ENCODE measurements at regions not wholly inside any gene's neighbourhood (a gene's known extent, or its start where the extent isn't known, plus 50 kb on each side); places are given as distances from the start of the nearest gene placed in this dataset.
A peak's percentile ranks its signal among the peaks of the same experiment; 100 is the strongest.

DNA sequence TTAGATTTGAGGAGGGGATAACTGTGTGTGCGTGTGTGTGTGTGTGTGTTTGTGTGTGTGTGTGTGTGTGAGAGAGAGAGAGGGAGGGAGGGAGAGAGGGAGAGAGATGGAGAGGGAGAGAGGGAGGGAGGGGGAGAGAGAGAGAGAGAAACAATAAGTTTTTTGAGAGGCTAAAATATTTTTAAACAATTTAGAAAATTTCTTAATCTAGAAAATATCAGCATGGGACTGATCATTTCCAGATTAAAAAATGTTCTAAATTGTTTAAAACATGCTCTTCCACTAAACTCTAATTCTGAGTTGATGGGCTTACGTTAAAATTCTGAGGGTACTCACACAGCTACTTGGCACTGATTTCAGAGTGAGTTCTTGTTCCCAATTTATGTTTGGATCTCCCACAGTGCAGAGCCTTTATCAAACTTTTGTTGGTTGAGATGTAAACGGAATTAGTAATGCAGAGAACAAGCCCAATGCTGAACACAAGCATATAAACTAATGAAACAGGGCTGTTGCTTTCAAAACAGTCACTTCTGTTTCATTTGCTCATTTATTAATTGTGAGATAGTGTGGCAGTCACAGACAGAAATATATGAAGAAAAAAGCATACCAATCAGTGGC, 73.4 kb upstream of the RGS2 start:
- TF ChIP-seq, protein P1, sequence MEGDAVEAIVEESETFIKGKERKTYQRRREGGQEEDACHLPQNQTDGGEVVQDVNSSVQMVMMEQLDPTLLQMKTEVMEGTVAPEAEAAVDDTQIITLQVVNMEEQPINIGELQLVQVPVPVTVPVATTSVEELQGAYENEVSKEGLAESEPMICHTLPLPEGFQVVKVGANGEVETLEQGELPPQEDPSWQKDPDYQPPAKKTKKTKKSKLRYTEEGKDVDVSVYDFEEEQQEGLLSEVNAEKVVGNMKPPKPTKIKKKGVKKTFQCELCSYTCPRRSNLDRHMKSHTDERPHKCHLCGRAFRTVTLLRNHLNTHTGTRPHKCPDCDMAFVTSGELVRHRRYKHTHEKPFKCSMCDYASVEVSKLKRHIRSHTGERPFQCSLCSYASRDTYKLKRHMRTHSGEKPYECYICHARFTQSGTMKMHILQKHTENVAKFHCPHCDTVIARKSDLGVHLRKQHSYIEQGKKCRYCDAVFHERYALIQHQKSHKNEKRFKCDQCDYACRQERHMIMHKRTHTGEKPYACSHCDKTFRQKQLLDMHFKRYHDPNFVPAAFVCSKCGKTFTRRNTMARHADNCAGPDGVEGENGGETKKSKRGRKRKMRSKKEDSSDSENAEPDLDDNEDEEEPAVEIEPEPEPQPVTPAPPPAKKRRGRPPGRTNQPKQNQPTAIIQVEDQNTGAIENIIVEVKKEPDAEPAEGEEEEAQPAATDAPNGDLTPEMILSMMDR (conservative IDR thresholded peaks at IDR 0.05; ENCODE audit: low read depth) = no peak
- no peak for DNase-seq (ENCODE audit: low spot score)
- POLR2A ChIA-PET (ENCODE audit: low non-redundant PET) = no interaction called here
- CTCF ChIA-PET = no interaction called here
- no peak overlapping the region for H3K27ac ChIP-seq

DNA sequence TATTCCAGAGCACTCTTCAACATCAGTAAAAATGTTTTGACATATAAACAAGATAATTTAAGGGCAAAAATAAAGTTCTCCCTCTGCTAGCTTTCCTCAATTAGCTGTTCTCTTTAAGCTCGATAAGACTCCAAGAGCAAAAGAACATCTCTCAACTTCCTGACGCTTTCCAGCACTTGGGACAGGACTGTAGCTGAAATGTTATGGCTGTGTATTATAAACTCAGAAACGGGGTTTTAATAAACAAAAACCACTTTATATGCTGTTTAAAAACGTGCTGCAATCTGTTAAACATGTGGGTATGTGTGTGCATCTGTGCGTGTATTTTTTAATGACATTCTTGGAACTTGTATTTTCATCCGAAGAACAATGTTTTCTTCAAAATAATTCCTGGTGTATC, 71.5 kb upstream of the RGS2 start:
- DNase-seq (ENCODE audit: low spot score) = no peak
- CTCF ChIA-PET = no interaction called here
- TF ChIP-seq, protein P1 (conservative IDR thresholded peaks at IDR 0.05; ENCODE audit: low read depth) = no peak
- no peak overlapping the region for H3K27ac ChIP-seq
- POLR2A ChIA-PET (ENCODE audit: low non-redundant PET) = no interaction called here

DNA sequence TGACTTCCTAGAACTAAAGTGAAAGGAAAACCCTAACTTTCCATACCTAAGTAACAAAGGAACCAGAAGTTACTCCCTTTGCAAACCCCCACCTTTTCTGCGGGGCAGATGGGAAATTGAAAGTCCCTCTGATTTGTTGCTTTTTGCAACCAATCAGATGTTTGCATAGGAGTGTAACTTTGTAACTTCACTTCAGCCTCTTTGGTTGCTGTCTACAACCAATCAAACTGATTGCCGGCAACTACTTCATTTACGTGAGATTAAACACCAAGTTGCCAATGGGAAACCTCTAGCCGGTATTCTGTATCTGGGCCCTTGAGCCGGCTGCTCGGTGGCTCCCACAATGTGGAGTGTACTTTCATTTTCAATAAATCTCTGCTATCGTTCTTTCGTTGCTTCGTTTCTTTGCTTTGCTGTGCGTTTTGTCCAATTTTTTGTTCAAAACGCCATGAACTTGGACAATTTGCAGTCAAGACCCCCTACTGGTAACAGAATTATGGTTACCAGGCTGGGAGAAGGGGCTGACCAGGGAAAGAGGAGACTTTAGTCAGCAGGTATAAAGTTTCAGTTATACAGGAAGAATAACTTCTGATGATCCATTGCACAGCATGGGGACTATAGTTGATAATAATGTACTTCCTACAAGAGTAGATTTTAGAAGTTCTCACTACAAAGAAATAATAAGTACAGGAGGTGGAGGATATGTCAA, 69.2 kb upstream of the RGS2 start:
- TF ChIP-seq, protein P1 (conservative IDR thresholded peaks at IDR 0.05; ENCODE audit: low read depth) = no peak
- ChIA-PET POLR2A (ENCODE audit: low non-redundant PET) (no interaction called here), CTCF (no interaction called here)
- DNase-seq (ENCODE audit: low spot score) = no peak
- H3K27ac ChIP-seq = no peak overlapping the region

DNA sequence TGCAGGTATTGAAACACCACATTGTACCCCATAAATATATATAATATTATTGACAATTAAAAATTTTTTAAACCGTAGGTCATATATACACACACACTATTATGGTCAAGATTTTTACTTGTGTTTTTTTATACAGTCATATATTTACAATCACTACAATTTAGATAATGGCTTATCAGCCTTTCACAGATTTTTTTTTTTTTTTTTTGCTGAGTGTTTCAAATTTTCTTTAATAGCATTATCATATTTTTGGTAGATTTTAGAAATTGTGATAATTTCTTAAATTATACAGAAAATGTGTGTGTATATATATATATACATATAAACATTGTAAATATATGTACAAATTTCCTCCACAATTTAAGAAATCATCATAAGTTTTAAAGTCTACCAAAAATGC, 68.6 kb upstream of the RGS2 start:
- ChIA-PET CTCF (no interaction called here), POLR2A (ENCODE audit: low non-redundant PET) (no interaction called here)
- DNase-seq (ENCODE audit: low spot score) = no peak
- TF ChIP-seq, protein P1 (conservative IDR thresholded peaks at IDR 0.05; ENCODE audit: low read depth) = no peak
- no peak overlapping the region for H3K27ac ChIP-seq

DNA sequence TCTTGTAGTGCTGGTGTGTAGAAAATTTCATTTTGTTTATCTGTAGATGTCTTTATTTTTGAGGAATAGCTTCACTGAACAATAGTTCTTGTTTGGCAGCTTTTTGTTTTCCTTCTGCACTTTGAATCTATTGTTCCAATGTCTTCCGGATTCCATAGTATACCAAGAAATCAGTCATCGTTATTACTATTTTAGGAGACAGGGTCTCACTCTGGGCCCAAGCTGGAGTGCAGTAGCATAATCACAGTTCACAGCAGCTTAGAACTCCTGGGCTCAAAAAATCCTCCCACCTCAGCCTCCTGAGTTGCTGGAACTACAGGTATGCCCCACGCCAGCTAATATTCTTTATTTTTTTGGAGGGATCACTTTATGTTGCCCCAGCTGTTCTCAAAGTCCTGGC, 67.7 kb upstream of the RGS2 start:
- CTCF ChIA-PET = interaction anchor here (0.7 kb wide), 1 partner anchor 45 kb away, joined by 3 read pairs; no protein-coding TSS in a partner anchor
- no peak for DNase-seq (ENCODE audit: low spot score)
- TF ChIP-seq, protein P1 (conservative IDR thresholded peaks at IDR 0.05; ENCODE audit: low read depth) = no peak
- no peak overlapping the region for H3K27ac ChIP-seq
- POLR2A ChIA-PET (ENCODE audit: low non-redundant PET) = no interaction called here

DNA sequence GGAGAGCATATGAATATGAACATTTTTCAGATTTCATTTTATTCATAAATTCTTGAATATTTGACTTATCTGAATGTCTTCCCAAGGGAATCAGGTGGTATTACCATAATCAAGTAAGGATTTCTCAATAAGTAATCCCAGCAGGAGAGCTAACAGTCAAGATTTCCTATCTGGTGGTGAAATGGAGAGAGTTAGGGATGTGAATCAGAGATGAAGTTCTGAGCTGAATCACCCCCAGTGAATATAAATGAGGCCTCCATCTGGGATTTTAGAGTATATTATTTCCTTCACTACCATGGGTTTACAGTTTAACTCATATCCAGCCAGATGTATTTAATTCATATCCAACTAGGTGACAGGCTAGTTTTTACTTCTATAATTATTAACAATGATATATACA, 61.5 kb upstream of the RGS2 start:
- TF ChIP-seq, protein P1 (conservative IDR thresholded peaks at IDR 0.05; ENCODE audit: low read depth) = no peak
- no peak overlapping the region for H3K27ac ChIP-seq
- POLR2A ChIA-PET (ENCODE audit: low non-redundant PET) = no interaction called here
- CTCF ChIA-PET = interaction anchor here (1.3 kb wide), 1 partner anchor 60 kb away, joined by 3 read pairs; no protein-coding TSS in a partner anchor
- DNase-seq (ENCODE audit: low spot score) = peak; percentile 20

Data from RWPE1 (cell line).